D721Med (cell line): ENCODE measurements at regions not wholly inside any gene's neighbourhood (a gene's known extent, or its start where the extent isn't known, plus 50 kb on each side); places are given as distances from the start of the nearest gene placed in this dataset.

Experiments used
- DNase-seq: peaks from one replicate; pipeline ENCODE4 v3.0.0; 2011; ENCODE audit warnings: low spot score; ENCODE audit not compliant: insufficient read length
- FAIRE-seq: peaks from 2 replicates; lab custom pipeline; 2011; peaks lifted over from hg19 to GRCh38; lab: Jason Lieb, UNC
- TF ChIP-seq, protein P1 (sequence below): IDR thresholded peaks from 2 replicates; pipeline ENCODE4 v1.5.1; 2012; ENCODE audit warnings: mild to moderate bottlenecking, control low read depth; ENCODE audit not compliant: insufficient read depth; ENCODE audit errors: missing control alignments

DNA sequence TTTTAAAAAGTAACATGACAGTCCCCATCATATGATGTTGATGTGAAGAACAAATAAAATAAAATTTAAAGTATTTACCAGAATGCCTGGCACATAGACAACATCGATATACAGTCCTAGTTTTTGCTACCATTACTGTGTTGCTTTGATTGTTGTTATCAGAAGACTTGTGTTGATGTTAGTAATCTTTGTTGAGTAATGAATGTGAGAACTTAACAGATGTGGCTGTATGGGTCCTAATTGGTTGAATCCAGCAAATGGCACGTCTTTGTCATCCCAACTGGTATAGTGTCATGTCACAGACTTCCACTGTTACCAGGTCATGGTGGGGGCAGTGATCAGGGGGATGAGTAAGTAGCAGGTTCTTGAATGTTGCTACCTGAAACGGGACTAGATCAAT lies 1151.4 kb upstream of the CDH8 start:
- DNase-seq (no peak), FAIRE-seq (no peak)
- TF ChIP-seq, protein P1, sequence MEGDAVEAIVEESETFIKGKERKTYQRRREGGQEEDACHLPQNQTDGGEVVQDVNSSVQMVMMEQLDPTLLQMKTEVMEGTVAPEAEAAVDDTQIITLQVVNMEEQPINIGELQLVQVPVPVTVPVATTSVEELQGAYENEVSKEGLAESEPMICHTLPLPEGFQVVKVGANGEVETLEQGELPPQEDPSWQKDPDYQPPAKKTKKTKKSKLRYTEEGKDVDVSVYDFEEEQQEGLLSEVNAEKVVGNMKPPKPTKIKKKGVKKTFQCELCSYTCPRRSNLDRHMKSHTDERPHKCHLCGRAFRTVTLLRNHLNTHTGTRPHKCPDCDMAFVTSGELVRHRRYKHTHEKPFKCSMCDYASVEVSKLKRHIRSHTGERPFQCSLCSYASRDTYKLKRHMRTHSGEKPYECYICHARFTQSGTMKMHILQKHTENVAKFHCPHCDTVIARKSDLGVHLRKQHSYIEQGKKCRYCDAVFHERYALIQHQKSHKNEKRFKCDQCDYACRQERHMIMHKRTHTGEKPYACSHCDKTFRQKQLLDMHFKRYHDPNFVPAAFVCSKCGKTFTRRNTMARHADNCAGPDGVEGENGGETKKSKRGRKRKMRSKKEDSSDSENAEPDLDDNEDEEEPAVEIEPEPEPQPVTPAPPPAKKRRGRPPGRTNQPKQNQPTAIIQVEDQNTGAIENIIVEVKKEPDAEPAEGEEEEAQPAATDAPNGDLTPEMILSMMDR: no peak

DNA sequence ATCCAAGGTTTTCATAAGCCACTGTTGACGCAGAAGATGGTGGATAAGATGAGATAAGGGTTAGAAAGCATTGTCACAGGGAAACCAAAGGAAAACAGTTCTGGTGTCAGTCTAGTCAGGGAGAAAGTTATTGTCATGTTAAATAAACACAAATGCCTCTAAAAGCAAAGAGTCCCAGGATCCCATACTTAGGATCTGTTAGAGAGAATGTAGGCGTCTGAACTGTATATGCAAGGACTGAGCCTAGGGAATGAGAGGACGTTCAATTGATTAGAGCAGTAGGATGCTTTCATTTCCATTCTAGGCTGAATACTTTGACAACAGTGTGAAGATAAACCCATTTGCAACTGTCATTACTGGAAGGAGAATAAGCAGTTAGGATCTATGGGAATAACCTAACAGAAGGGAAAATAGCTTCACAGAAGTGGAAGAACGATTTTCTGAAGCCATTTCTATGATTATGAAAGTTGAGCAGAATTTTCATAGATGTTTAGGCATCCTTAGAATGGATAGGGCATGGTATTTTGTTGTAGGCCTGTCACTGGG lies 1149.1 kb upstream of the CDH8 start:
- DNase-seq (no peak), FAIRE-seq (no peak)
- TF ChIP-seq, protein P1: no peak

DNA sequence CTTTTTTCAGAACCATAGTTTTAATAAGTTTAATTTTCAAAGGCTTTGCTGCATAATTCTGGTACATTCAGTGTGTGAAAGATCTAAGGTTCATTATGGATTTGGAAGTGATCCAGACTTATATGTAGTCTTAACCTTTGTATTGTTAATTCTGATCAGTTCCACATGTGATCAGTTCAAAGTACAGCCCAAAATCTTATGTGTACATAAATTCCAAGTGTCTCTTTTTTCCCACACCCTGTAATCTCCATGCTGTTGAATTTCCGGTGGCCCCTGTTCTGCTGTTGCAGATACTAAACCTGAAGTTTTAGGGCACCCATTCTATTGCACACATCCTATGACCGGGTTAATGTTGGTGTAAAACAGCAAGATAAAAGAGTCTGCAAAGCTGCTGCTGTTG lies 1147.5 kb upstream of the CDH8 start:
- DNase-seq (no peak), FAIRE-seq (no peak)
- TF ChIP-seq, protein P1: no peak

DNA sequence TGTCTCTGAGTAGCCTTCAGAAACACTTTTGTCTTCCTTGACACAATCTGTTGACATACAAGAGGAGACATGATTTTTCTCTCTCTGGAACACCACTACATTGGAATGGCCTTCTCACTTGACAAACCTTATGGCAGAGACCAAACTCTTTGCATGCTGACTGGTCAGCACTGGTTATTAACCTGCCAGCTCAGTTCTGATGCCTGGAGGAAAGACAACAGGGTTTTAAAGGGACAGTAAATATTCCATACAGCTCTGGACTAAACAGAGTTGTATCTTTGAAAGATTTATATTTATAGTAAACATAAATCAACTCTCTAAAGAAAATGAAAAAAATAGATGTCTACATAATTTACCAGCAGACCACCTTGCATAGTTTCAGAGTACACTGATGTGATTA lies 1139.1 kb upstream of the CDH8 start:
- TF ChIP-seq, protein P1: no peak
- DNase-seq (no peak), FAIRE-seq (no peak)

DNA sequence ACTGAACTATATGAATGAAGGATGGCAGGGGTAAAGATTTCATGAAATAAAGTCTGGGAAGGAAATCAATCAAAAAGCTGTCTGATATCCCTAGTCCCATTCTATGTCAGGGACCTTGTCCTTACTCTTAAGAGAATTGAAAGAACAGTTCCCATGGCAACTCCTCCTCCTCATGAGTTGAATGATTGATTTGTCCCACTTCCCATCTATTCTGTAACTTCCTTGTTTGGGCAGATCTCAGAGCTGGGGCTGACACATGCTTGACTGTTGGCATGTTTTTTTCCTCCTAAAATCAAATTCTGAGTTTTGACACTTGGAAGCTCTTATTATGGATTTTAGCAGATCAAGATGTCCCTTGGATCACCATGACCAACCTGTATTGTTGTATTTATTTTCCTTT lies 1138.6 kb upstream of the CDH8 start:
- TF ChIP-seq, protein P1: no peak
- FAIRE-seq (no peak), DNase-seq (no peak)

DNA sequence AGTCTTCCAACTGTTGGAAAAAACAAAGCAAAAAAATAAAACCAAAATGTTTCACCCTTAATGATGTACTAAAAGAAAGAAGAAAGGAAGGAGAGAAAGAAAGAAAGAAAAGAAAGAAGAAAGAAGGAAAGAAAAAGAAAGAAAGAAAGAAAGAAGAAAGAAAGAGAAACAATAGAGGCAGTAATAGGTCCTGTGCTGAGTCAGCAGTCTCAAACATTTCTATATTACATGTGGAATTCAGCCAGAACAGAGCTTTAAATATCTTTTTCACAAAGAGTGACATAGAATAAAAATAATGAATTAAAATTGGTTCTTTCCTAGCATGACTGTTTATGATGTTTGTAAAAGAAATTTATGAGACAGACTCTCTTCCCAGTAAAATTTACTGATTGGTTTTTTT lies 1135.3 kb upstream of the CDH8 start:
- no peak for DNase-seq
- FAIRE-seq: no peak
- TF ChIP-seq, protein P1: no peak

DNA sequence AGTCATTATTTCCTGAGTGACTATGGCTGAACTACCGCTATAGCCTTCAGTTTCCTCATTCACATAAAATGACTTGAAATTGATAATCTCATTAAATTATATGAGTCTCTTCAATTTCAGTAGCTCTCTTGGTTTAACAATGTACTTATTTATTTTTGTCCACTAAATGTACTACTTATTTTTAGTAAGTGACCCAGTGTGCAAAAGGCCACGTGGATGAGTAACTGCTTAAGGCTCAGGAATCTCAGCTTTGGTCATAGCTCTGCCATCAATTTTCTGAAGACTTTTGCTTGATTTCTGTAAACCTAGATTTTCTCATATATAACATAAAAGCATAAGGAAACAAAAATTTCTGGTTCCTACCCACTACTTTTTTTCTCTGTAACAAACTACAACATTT lies 1132.9 kb upstream of the CDH8 start:
- TF ChIP-seq, protein P1: no peak
- no peak for FAIRE-seq
- DNase-seq: no peak
